Hepatocyte (in vitro differentiated cells): ENCODE measurements at regions not wholly inside any gene's neighbourhood (a gene's known extent, or its start where the extent isn't known, plus 50 kb on each side); places are given as distances from the start of the nearest gene placed in this dataset.

Experiments
- DNase-seq: peaks from one replicate; pipeline ENCODE4 v3.0.0-alpha.2; 2016; ENCODE audit warnings: low spot score
- H2AFZ ChIP-seq: fragments of 200-600 bp; sonication (generic); 2 replicates; pipeline ENCODE4 v1.6.0; 2016; ENCODE audit warnings: antibody characterized with exemption, mild to moderate bottlenecking
- H3K27ac ChIP-seq: fragments of 200-600 bp; sonication (generic); 2 replicates; pipeline ENCODE4 v1.5.1; 2016; ENCODE audit warnings: mild to moderate bottlenecking
- H3K27me3 ChIP-seq: fragments of 200-600 bp; sonication (generic); 2 replicates; pipeline ENCODE4 v1.6.1; 2016
- H3K36me3 ChIP-seq: fragments of 200-600 bp; sonication (generic); replicated peaks from 2 replicates; pipeline ENCODE4 v1.5.1; 2016; ENCODE audit warnings: low read depth; ENCODE audit not compliant: insufficient read depth
- H3K4me1 ChIP-seq: fragments of 200-600 bp; sonication (generic); 2 replicates; pipeline ENCODE4 v1.5.1; 2016; ENCODE audit warnings: mild to moderate bottlenecking, moderate library complexity; ENCODE audit not compliant: insufficient read depth
- H3K4me2 ChIP-seq: fragments of 200-600 bp; sonication (generic); 2 replicates; pipeline ENCODE4 v1.6.0; 2016
- H3K4me3 ChIP-seq: fragments of 200-600 bp; sonication (generic); 2 replicates; pipeline ENCODE4 v1.5.1; 2016; ENCODE audit warnings: mild to moderate bottlenecking
- H3K79me2 ChIP-seq: fragments of 200-600 bp; sonication (generic); 2 replicates; pipeline ENCODE4 v1.6.0; 2017; ENCODE audit warnings: mild to moderate bottlenecking
- H3K9me2 ChIP-seq: fragments of 200-600 bp; sonication (generic); replicated peaks from 2 replicates; pipeline ENCODE4 v1.6.0; 2017; ENCODE audit warnings: mild to moderate bottlenecking; ENCODE audit not compliant: insufficient read depth
- H3K9me3 ChIP-seq: fragments of 200-600 bp; sonication (generic); 2 replicates; pipeline ENCODE4 v1.5.1; 2016; ENCODE audit warnings: low read depth, mild to moderate bottlenecking
- H4K20me1 ChIP-seq: fragments of 200-600 bp; sonication (generic); 2 replicates; pipeline ENCODE4 v1.6.0; 2016; ENCODE audit warnings: mild to moderate bottlenecking; ENCODE audit not compliant: insufficient read depth, poor library complexity, severe bottlenecking
- CTCF ChIP-seq: fragments of 200-600 bp; sonication (generic); IDR thresholded peaks from 2 replicates; pipeline ENCODE4 v1.5.1; 2016; ENCODE audit warnings: antibody characterized with exemption, mild to moderate bottlenecking; ENCODE audit not compliant: poor library complexity
- EZH2 ChIP-seq: fragments of 200-600 bp; sonication (generic); IDR thresholded peaks from 2 replicates; pipeline ENCODE4 v1.6.1; 2016; ENCODE audit warnings: antibody characterized with exemption, mild to moderate bottlenecking, borderline replicate concordance
- EZH2phosphoT487 ChIP-seq: fragments of 200-600 bp; sonication (generic); IDR thresholded peaks from one replicate; pipeline ENCODE4 v1.6.1; 2018; ENCODE audit warnings: antibody characterized with exemption, mild to moderate bottlenecking, low read depth, moderate library complexity; ENCODE audit not compliant: unreplicated experiment, severe bottlenecking
- whole genome bisulfite sequencing: methylation state at CpG from one replicate; pipeline ENCODE4 v1.1.6; 2016; ENCODE audit warnings: low lambda C conversion rate; ENCODE audit errors: missing lambda C conversion rate; 5-methylcytosine and 5-hydroxymethylcytosine counted together

GRCh38 chr13:69565334-69565733 lies 542.3 kb upstream of the ATXN8OS start:
- Histone ChIP-seq H3K4me3 (no peak overlapping the region), H3K79me2 (no peaks in the 10 kb centered on the region), H3K27ac (no peak overlapping the region), H3K27me3 (no peaks in the 10 kb centered on the region), H2AFZ (no peak overlapping the region), H4K20me1 (no peaks in the 10 kb centered on the region), H3K36me3 (no peaks in the 10 kb centered on the region), H3K4me2 (no peak overlapping the region), H3K9me2 (no peaks in the 10 kb centered on the region), H3K9me3 (no peaks in the 10 kb centered on the region), H3K4me1 (no peaks in the 10 kb centered on the region)
- DNase-seq: peak; percentile 32
- no peak for TF ChIP-seq EZH2
- TF ChIP-seq CTCF: peak; percentile 26
- no peak for TF ChIP-seq EZH2phosphoT487
- 41% methylated on average over 4 of the region's 4 CpGs for WGBS

GRCh38 chr13:69556540-69557196 lies 551.0 kb upstream of the ATXN8OS start:
- H2AFZ ChIP-seq: no peak overlapping the region
- TF ChIP-seq CTCF: no peak
- no peak for TF ChIP-seq EZH2
- no peak for TF ChIP-seq EZH2phosphoT487
- no peak overlapping the region for H3K27ac ChIP-seq
- no peaks in the 10 kb centered on the region for H4K20me1 ChIP-seq
- no peaks in the 10 kb centered on the region for H3K27me3 ChIP-seq
- no peak overlapping the region for H3K4me2 ChIP-seq
- H3K4me3 ChIP-seq: no peak overlapping the region
- H3K4me1 ChIP-seq: no peaks in the 10 kb centered on the region
- no peaks in the 10 kb centered on the region for H3K36me3 ChIP-seq
- H3K9me2 ChIP-seq: no peaks in the 10 kb centered on the region
- no peak for DNase-seq
- 82% methylated on average over 5 of the region's 5 CpGs for WGBS
- H3K79me2 ChIP-seq: no peaks in the 10 kb centered on the region
- no peaks in the 10 kb centered on the region for H3K9me3 ChIP-seq

DNA sequence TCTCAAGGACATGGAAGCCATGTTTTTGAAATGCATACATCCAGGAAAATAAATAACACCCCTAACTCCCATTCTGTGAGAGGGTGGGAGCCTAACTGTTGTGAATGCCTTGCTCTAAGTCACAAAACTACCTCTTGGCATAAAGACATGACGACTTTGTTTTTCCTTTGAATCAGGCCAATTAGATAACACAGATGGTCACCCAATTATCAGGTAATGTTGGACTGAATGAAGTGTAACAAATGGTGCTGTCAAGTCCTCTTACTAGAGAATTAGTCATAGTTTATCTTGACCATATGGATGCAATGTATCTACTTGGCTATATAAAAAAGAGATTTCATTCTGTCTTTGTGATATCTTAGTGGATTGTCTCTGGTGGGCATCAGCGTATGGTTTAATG lies 553.6 kb upstream of the ATXN8OS start:
- no peaks in the 10 kb centered on the region for H3K79me2 ChIP-seq
- no peaks in the 10 kb centered on the region for H3K9me2 ChIP-seq
- TF ChIP-seq EZH2 (no peak), EZH2phosphoT487 (no peak), CTCF (no peak)
- no peak overlapping the region for H3K4me2 ChIP-seq
- no peak overlapping the region for H3K27ac ChIP-seq
- no peaks in the 10 kb centered on the region for H3K27me3 ChIP-seq
- 82% methylated on average over 2 of the region's 2 CpGs for WGBS
- no peaks in the 10 kb centered on the region for H3K9me3 ChIP-seq
- DNase-seq: no peak
- no peak overlapping the region for H3K4me3 ChIP-seq
- H4K20me1 ChIP-seq: no peaks in the 10 kb centered on the region
- H3K36me3 ChIP-seq: no peaks in the 10 kb centered on the region
- H2AFZ ChIP-seq: no peak overlapping the region
- H3K4me1 ChIP-seq: no peaks in the 10 kb centered on the region
